ENCODE measurements at regions not wholly inside any gene's neighbourhood (a gene's known extent, or its start where the extent isn't known, plus 50 kb on each side); places are given as distances from the start of the nearest gene placed in this dataset.
"Not testable (repeated sequence)": the region's sequence is repeated elsewhere in the genome, so short reads cannot be mapped to it uniquely, and the experiment has no call there.

GRCh38 chr4:110869862-110870572 lies 247.1 kb upstream of the PITX2 start:
- Histone ChIP-seq H3K36me3 (ENCODE audit: control insufficient read depth in 2 of 2, extremely low read depth in 1 of 2, insufficient read depth in 2 of 2, low read length in 2 of 2) (no peaks in the 10 kb centered on the region), H3K27me3 (ENCODE audit: control insufficient read depth, extremely low read depth, insufficient read depth, low read length) (no peaks in the 10 kb centered on the region), H3K9me3 (ENCODE audit: control insufficient read depth, low read depth, low read length) (no peaks in the 10 kb centered on the region), H3K4me1 (ENCODE audit: control insufficient read depth, extremely low read depth, insufficient read depth, low read length) (no peaks in the 10 kb centered on the region), H3K27ac (ENCODE audit: control insufficient read depth, insufficient read depth, low read length) (no peak overlapping the region), H2AFZ (ENCODE audit: control insufficient read depth, low read length) (no peak overlapping the region), H3K79me2 (ENCODE audit: control insufficient read depth, insufficient read depth, low read length) (no peaks in the 10 kb centered on the region), H3K9ac (ENCODE audit: control insufficient read depth, extremely low read depth, insufficient read depth, low read length) (no peak overlapping the region), H3K9me1 (ENCODE audit: control insufficient read depth, extremely low read depth, insufficient read depth, low read length) (no peaks in the 10 kb centered on the region), H3K4me2 (ENCODE audit: control insufficient read depth, extremely low read depth, insufficient read depth, low read depth, low read length) (no peak overlapping the region), H4K20me1 (ENCODE audit: control insufficient read depth, extremely low read depth, insufficient read depth, low read length) (no peaks in the 10 kb centered on the region), H3K4me3 (ENCODE audit: control insufficient read depth in 2 of 3, extremely low read depth in 1 of 3, insufficient read depth in 2 of 3, low read depth in 1 of 3, low read length in 3 of 3) (no peak overlapping the region)
- no peak for FAIRE-seq
- dilution Hi-C loops (cut with MboI; ENCODE audit: extremely low pct_ligation_motif_present, low sequenced_read_pairs): no loop called here
- no peak for DNase-seq (ENCODE audit: low read depth, low spot score)
- no peak for TF ChIP-seq EZH2 (IDR thresholded peaks at IDR 0.05; ENCODE audit: low read length)
- TF ChIP-seq CTCF (optimal IDR thresholded peaks at IDR 0.05 in 1 of 3, IDR thresholded peaks at IDR 0.05 in 1 of 3, conservative IDR thresholded peaks at IDR 0.05 in 1 of 3; ENCODE audit: extremely low read depth in 1 of 3, insufficient read depth in 2 of 3, low read length in 3 of 3): no peak

GRCh38 chr4:110876214-110876613 lies 253.3 kb upstream of the PITX2 start:
- H3K9me1 ChIP-seq (ENCODE audit: control insufficient read depth, extremely low read depth, insufficient read depth, low read length); H2AFZ ChIP-seq (ENCODE audit: control insufficient read depth, low read length); H3K4me2 ChIP-seq (ENCODE audit: control insufficient read depth, extremely low read depth, insufficient read depth, low read depth, low read length); H3K79me2 ChIP-seq (ENCODE audit: control insufficient read depth, insufficient read depth, low read length); H3K4me3 ChIP-seq (ENCODE audit: control insufficient read depth in 2 of 3, extremely low read depth in 1 of 3, insufficient read depth in 2 of 3, low read depth in 1 of 3, low read length in 3 of 3); H3K4me1 ChIP-seq (ENCODE audit: control insufficient read depth, extremely low read depth, insufficient read depth, low read length); dilution Hi-C loops (cut with MboI; ENCODE audit: extremely low pct_ligation_motif_present, low sequenced_read_pairs); H4K20me1 ChIP-seq (ENCODE audit: control insufficient read depth, extremely low read depth, insufficient read depth, low read length); H3K9me3 ChIP-seq (ENCODE audit: control insufficient read depth, low read depth, low read length); FAIRE-seq; H3K9ac ChIP-seq (ENCODE audit: control insufficient read depth, extremely low read depth, insufficient read depth, low read length); H3K36me3 ChIP-seq (ENCODE audit: control insufficient read depth in 2 of 2, extremely low read depth in 1 of 2, insufficient read depth in 2 of 2, low read length in 2 of 2); DNase-seq (ENCODE audit: low read depth, low spot score); H3K27ac ChIP-seq (ENCODE audit: control insufficient read depth, insufficient read depth, low read length); H3K27me3 ChIP-seq (ENCODE audit: control insufficient read depth, extremely low read depth, insufficient read depth, low read length): not testable (repeated sequence)

GRCh38 chr4:110876866-110877265 lies 254.0 kb upstream of the PITX2 start:
- no peaks in the 10 kb centered on the region for H3K9me1 ChIP-seq (ENCODE audit: control insufficient read depth, extremely low read depth, insufficient read depth, low read length)
- H3K36me3 ChIP-seq (ENCODE audit: control insufficient read depth in 2 of 2, extremely low read depth in 1 of 2, insufficient read depth in 2 of 2, low read length in 2 of 2): no peaks in the 10 kb centered on the region
- H2AFZ ChIP-seq (ENCODE audit: control insufficient read depth, low read length): no peak overlapping the region
- no peak overlapping the region for H3K27ac ChIP-seq (ENCODE audit: control insufficient read depth, insufficient read depth, low read length)
- no peak overlapping the region for H3K9ac ChIP-seq (ENCODE audit: control insufficient read depth, extremely low read depth, insufficient read depth, low read length)
- no peaks in the 10 kb centered on the region for H3K79me2 ChIP-seq (ENCODE audit: control insufficient read depth, insufficient read depth, low read length)
- no peak for TF ChIP-seq EZH2 (IDR thresholded peaks at IDR 0.05; ENCODE audit: low read length)
- H3K4me2 ChIP-seq (ENCODE audit: control insufficient read depth, extremely low read depth, insufficient read depth, low read depth, low read length): no peak overlapping the region
- no peaks in the 10 kb centered on the region for H3K9me3 ChIP-seq (ENCODE audit: control insufficient read depth, low read depth, low read length)
- FAIRE-seq (no peak), DNase-seq (ENCODE audit: low read depth, low spot score) (no peak)
- dilution Hi-C loops (cut with MboI; ENCODE audit: extremely low pct_ligation_motif_present, low sequenced_read_pairs): no loop called here
- no peaks in the 10 kb centered on the region for H4K20me1 ChIP-seq (ENCODE audit: control insufficient read depth, extremely low read depth, insufficient read depth, low read length)
- no peaks in the 10 kb centered on the region for H3K4me1 ChIP-seq (ENCODE audit: control insufficient read depth, extremely low read depth, insufficient read depth, low read length)
- H3K27me3 ChIP-seq (ENCODE audit: control insufficient read depth, extremely low read depth, insufficient read depth, low read length): no peaks in the 10 kb centered on the region
- no peak overlapping the region for H3K4me3 ChIP-seq (ENCODE audit: control insufficient read depth in 2 of 3, extremely low read depth in 1 of 3, insufficient read depth in 2 of 3, low read depth in 1 of 3, low read length in 3 of 3)

Data from keratinocyte (primary cell).